ENCODE measurements at regions not wholly inside any gene's neighbourhood (a gene's known extent, or its start where the extent isn't known, plus 50 kb on each side); places are given as distances from the start of the nearest gene placed in this dataset.

- no peak for DNase-seq (ENCODE audit: low spot score)
- in situ Hi-C loops (cut with MboI; ENCODE audit: low sequenced_read_pairs, unreplicated experiment), result no loop called here
- no peak for TF ChIP-seq CTCF (IDR thresholded peaks at IDR 0.05; ENCODE audit: borderline replicate concordance, control extremely low read depth, extremely low read depth, insufficient read depth, missing control alignments)
Measured at GRCh38 chr12:91353266-91353665, 170.6 kb upstream of the DCN start.

DNA sequence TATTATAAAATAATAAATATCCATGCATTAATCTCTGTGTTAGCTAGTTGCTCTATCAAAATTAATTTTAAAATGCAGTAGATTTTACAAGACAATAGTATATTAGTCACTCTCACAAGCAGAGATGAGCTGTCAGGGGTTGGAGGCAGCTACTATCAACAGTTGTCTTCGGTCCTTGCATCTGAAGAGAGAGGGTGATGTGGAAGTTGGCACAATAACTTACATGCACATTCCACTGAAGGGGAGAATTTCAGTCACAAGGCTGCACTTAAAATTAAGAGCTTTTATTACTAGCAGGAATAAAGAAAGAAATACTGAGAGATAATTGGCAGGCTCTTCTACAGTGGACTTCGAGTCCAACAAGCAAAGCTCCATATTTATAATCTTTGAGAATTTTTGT lies 166.9 kb upstream of the DCN start:
- in situ Hi-C loops (cut with MboI; ENCODE audit: low sequenced_read_pairs, unreplicated experiment), result no loop called here
- DNase-seq (ENCODE audit: low spot score), result no peak
- no peak for TF ChIP-seq CTCF (IDR thresholded peaks at IDR 0.05; ENCODE audit: borderline replicate concordance, control extremely low read depth, extremely low read depth, insufficient read depth, missing control alignments)

DNA sequence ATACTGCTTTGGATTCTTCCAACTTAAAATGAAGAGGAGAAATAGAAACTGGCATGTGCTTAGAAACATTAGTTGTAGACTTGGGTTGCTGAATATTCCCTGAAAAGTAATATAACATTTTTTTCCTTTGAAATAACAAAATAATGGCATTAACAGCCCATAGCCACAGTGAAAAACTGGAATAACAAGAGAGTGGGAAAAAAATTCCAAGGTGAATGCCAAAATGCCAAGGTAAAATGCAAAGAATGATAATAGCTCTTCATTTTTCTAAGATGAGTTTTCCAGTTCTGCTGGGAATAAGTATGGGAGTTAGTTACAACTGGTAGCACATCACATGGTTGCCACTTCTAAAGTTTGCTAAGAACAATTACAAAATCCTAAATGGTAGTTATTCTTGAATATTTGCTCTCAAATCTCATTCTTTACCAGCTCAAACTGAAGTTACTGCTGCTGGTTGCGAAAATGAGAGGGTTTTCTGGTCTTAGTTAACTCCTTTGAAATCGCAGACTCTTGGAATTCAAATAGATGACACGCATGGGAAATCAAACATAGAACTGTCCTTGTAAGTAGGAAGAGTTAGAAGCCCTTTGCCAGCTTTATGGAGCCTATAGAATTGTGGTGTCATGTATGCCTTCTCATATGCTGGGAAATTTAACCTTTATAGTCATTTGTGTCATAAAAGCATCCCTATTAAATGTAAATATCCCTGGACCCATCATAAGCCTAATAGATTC lies 165.0 kb upstream of the DCN start:
- TF ChIP-seq CTCF (IDR thresholded peaks at IDR 0.05; ENCODE audit: borderline replicate concordance, control extremely low read depth, extremely low read depth, insufficient read depth, missing control alignments), result no peak
- in situ Hi-C loops (cut with MboI; ENCODE audit: low sequenced_read_pairs, unreplicated experiment), result no loop called here
- no peak for DNase-seq (ENCODE audit: low spot score)

GRCh38 chr12:91346827-91347226 lies 164.2 kb upstream of the DCN start:
- no peak for DNase-seq (ENCODE audit: low spot score)
- in situ Hi-C loops (cut with MboI; ENCODE audit: low sequenced_read_pairs, unreplicated experiment), result no loop called here
- no peak for TF ChIP-seq CTCF (IDR thresholded peaks at IDR 0.05; ENCODE audit: borderline replicate concordance, control extremely low read depth, extremely low read depth, insufficient read depth, missing control alignments)

GRCh38 chr12:91344408-91344807 lies 161.8 kb upstream of the DCN start:
- TF ChIP-seq CTCF (IDR thresholded peaks at IDR 0.05; ENCODE audit: borderline replicate concordance, control extremely low read depth, extremely low read depth, insufficient read depth, missing control alignments), result no peak
- no peak for DNase-seq (ENCODE audit: low spot score)
- in situ Hi-C loops (cut with MboI; ENCODE audit: low sequenced_read_pairs, unreplicated experiment), result no loop called here

GRCh38 chr12:91343010-91343409 lies 160.4 kb upstream of the DCN start:
- no peak for TF ChIP-seq CTCF (IDR thresholded peaks at IDR 0.05; ENCODE audit: borderline replicate concordance, control extremely low read depth, extremely low read depth, insufficient read depth, missing control alignments)
- no peak for DNase-seq (ENCODE audit: low spot score)
- in situ Hi-C loops (cut with MboI; ENCODE audit: low sequenced_read_pairs, unreplicated experiment), result no loop called here

Data from GM13976 (cell line).